A549 (cell line): ENCODE measurements at regions not wholly inside any gene's neighbourhood (a gene's known extent, or its start where the extent isn't known, plus 50 kb on each side); places are given as distances from the start of the nearest gene placed in this dataset.

Experiments
- ATAC-seq, 2 experiments: fragments of 200-7000 bp in 1 of 2; fragments of >200 bp in 1 of 2; cut with Nextera tagmentation in 1 of 2; cut with Tn5 transposase in 1 of 2; 3 replicates each; pipeline versions ENCODE4 v1.8.0 to v1.9.1; 2018 to 2020; ENCODE audit warnings: mild to moderate bottlenecking in 1 of 2, moderate library complexity in 1 of 2
- CTCF ChIA-PET: fragments of 300-600 bp; sonication (Branson Sonifier 250); formaldehyde crosslinking; extraction: SDS; loops from one replicate; lab custom pipeline; 2021; ENCODE audit warnings: antibody characterized with exemption, inconsistent platforms; lab: Yijun Ruan, JAX
- POLR2A ChIA-PET: fragments of 350-600 bp; formaldehyde crosslinking; extraction: SDS; loops from one replicate; lab custom pipeline; 2021; ENCODE audit warnings: antibody characterized with exemption, inconsistent platforms; lab: Yijun Ruan, JAX
- DNase-seq, 2 experiments: peaks; one replicate each; pipeline versions ENCODE4 v3.0.0 to v3.0.0-alpha.2; 2011 to 2016; ENCODE audit warnings: low read depth in 1 of 2, low spot score in 1 of 2
- FAIRE-seq: peaks from 2 replicates; lab custom pipeline; 2011; peaks lifted over from hg19 to GRCh38; lab: Jason Lieb, UNC
- H3K27ac ChIP-seq, 2 experiments: fragments of >200 bp; sonication (Bioruptor Twin); formaldehyde crosslinking; 3 replicates each; pipeline ENCODE4 v1.5.1; 2016 to 2017
- H3K4me1 ChIP-seq: fragments of >200 bp; sonication (Bioruptor Twin); formaldehyde crosslinking; 3 replicates; pipeline ENCODE4 v1.6.1; 2016
- H3K4me2 ChIP-seq: fragments of >200 bp; sonication (Bioruptor Twin); formaldehyde crosslinking; 3 replicates; pipeline ENCODE4 v1.6.1; 2016
- H3K4me3 ChIP-seq: fragments of >200 bp; sonication (Bioruptor Twin); formaldehyde crosslinking; 3 replicates; pipeline ENCODE4 v1.5.1; 2016
- H3K9me3 ChIP-seq: fragments of >200 bp; sonication (Bioruptor Twin); formaldehyde crosslinking; 3 replicates; pipeline ENCODE4 v1.6.1; 2016
- BCL3 ChIP-seq: fragments of >200 bp; sonication (Bioruptor Twin); formaldehyde crosslinking; IDR thresholded peaks from 3 replicates; pipeline ENCODE4 v1.6.1; 2016
- BHLHE40 ChIP-seq: IDR thresholded peaks from 2 replicates; pipeline ENCODE4 v1.6.1; 2012; ENCODE audit warnings: low read depth, low read length, inconsistent platforms
- CBX2 ChIP-seq: fragments of 200-600 bp; sonication (generic); IDR thresholded peaks from 2 replicates; pipeline ENCODE4 v1.6.1; 2016; ENCODE audit warnings: low read depth, mild to moderate bottlenecking, borderline replicate concordance
- CBX8 ChIP-seq: fragments of 200-600 bp; sonication (generic); IDR thresholded peaks from 2 replicates; pipeline ENCODE4 v1.6.1; 2016
- CEBPB ChIP-seq, 2 experiments: fragments of >200 bp in 1 of 2; sonication (Bioruptor Twin) in 1 of 2; formaldehyde crosslinking in 1 of 2; IDR thresholded peaks; 2 replicates each; pipeline ENCODE4 v1.6.1; 2012 to 2016
- EHF ChIP-seq: fragments of 250-450 bp; sonication (Bioruptor Pico); IDR thresholded peaks from 2 replicates; pipeline ENCODE4 v1.5.0; 2020; ENCODE audit warnings: mild to moderate bottlenecking
- HEYL ChIP-seq: fragments of 250-450 bp; sonication (Bioruptor Pico); IDR thresholded peaks from 2 replicates; pipeline ENCODE4 v1.8.0; 2021; ENCODE audit warnings: mild to moderate bottlenecking, moderate library complexity
- HOXB13 ChIP-seq: fragments of 250-450 bp; sonication (Bioruptor Pico); IDR thresholded peaks from 2 replicates; pipeline ENCODE4 v1.5.0; 2020; ENCODE audit warnings: low read depth, mild to moderate bottlenecking, moderate library complexity
- JUNB ChIP-seq: fragments of >200 bp; sonication (Bioruptor Twin); formaldehyde crosslinking; IDR thresholded peaks from 2 replicates; pipeline ENCODE4 v1.6.1; 2016
- KDM1A ChIP-seq: fragments of 200-600 bp; sonication (generic); IDR thresholded peaks from 2 replicates; pipeline ENCODE4 v1.6.1; 2016; ENCODE audit warnings: low read depth, mild to moderate bottlenecking
- KDM5A ChIP-seq: fragments of 200-600 bp; sonication (generic); IDR thresholded peaks from 2 replicates; pipeline ENCODE4 v1.6.1; 2016; ENCODE audit warnings: antibody characterized with exemption, mild to moderate bottlenecking
- MAZ ChIP-seq: fragments of 150-350 bp; IDR thresholded peaks from 2 replicates; pipeline ENCODE4 v1.6.1; 2014; ENCODE audit warnings: antibody characterized with exemption, low read depth, low read length, borderline replicate concordance
- MYC ChIP-seq: IDR thresholded peaks from 2 replicates; pipeline ENCODE4 v1.6.1; 2012; ENCODE audit warnings: mild to moderate bottlenecking, inconsistent platforms, low read length, improper control_type of control experiment, borderline replicate concordance
- NFE2L2 ChIP-seq: fragments of 150-350 bp; conservative IDR thresholded peaks from 2 replicates; pipeline ENCODE4 v1.6.1; 2014; ENCODE audit warnings: low read length
- NPAS2 ChIP-seq: fragments of 250-450 bp; sonication (Bioruptor Pico); IDR thresholded peaks from 2 replicates; pipeline ENCODE4 v1.8.0; 2022; ENCODE audit warnings: mild to moderate bottlenecking, moderate library complexity, borderline replicate concordance
- NR3C1 ChIP-seq: fragments of >200 bp; sonication (Bioruptor Twin); formaldehyde crosslinking; IDR thresholded peaks from 3 replicates; pipeline ENCODE4 v1.6.1; 2017
- PBX3 ChIP-seq: IDR thresholded peaks from 2 replicates; pipeline ENCODE4 v1.6.1; 2012
- RNF2 ChIP-seq: fragments of 200-600 bp; sonication (generic); IDR thresholded peaks from 2 replicates; pipeline ENCODE4 v1.6.1; 2016; ENCODE audit warnings: low read depth, mild to moderate bottlenecking, antibody characterized with exemption, moderate library complexity, borderline replicate concordance
- SREBF2 ChIP-seq: fragments of 450-650 bp; IDR thresholded peaks from 2 replicates; pipeline ENCODE4 v1.6.1; 2014; ENCODE audit warnings: mild to moderate bottlenecking, moderate library complexity
- ZC3H11A ChIP-seq: fragments of 450-650 bp; IDR thresholded peaks from 2 replicates; pipeline ENCODE4 v1.6.1; 2014; ENCODE audit warnings: antibody characterized with exemption, mild to moderate bottlenecking
- WGBS: methylation state at CpG from one replicate; pipeline ENCODE4 v1.1.6; 2017; ENCODE audit errors: missing lambda C conversion rate; 5-methylcytosine and 5-hydroxymethylcytosine counted together
- TF ChIP-seq, protein P1 (sequence below): fragments of 450-650 bp; IDR thresholded peaks from 2 replicates; pipeline ENCODE4 v1.6.1; 2014; ENCODE audit warnings: antibody characterized with exemption
- TF ChIP-seq, protein P2 (sequence below): IDR thresholded peaks from 2 replicates; pipeline ENCODE4 v1.6.1; 2012; ENCODE audit warnings: low read depth, borderline replicate concordance
- TF ChIP-seq, protein P3 (sequence below): fragments of >200 bp; sonication (Bioruptor Twin); formaldehyde crosslinking; IDR thresholded peaks from 3 replicates; pipeline ENCODE4 v1.5.1; 2016

DNA sequence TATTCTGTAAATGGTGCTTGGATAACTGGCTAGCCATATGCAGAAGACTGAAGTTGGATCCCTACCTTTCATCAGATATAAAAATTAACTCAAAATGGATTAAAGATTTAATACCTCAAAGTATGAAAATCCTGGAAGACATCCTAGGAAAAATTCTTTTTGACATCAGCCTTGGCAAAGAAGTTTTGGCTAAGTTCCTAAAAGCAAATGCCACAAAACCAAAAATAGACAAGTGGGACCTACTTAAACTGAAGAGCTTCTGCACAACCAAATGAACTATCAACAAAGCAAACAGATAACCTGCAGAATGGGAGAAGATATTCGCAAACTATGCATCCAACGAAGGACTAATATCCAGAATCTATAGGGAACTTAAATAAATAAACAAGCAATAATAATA is 60.3 kb upstream of the RIPPLY2 start:
- H3K9me3 ChIP-seq, result no peaks in the 10 kb centered on the region
- FAIRE-seq (no peak), ATAC-seq (no peak), DNase-seq (no peak)
- ChIA-PET POLR2A (no interaction called here), CTCF (no interaction called here)
- TF ChIP-seq SREBF2 (no peak), MAZ (no peak), PBX3 (no peak), CBX2 (no peak), CEBPB (IDR thresholded peaks at IDR 0.05) (no peak), HEYL (CRISPR knock-in tag) (no peak), NPAS2 (CRISPR knock-in tag) (no peak), HOXB13 (CRISPR knock-in tag) (no peak)
- TF ChIP-seq, protein P1, sequence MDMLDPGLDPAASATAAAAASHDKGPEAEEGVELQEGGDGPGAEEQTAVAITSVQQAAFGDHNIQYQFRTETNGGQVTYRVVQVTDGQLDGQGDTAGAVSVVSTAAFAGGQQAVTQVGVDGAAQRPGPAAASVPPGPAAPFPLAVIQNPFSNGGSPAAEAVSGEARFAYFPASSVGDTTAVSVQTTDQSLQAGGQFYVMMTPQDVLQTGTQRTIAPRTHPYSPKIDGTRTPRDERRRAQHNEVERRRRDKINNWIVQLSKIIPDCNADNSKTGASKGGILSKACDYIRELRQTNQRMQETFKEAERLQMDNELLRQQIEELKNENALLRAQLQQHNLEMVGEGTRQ, result no peak
- TF ChIP-seq, protein P2, sequence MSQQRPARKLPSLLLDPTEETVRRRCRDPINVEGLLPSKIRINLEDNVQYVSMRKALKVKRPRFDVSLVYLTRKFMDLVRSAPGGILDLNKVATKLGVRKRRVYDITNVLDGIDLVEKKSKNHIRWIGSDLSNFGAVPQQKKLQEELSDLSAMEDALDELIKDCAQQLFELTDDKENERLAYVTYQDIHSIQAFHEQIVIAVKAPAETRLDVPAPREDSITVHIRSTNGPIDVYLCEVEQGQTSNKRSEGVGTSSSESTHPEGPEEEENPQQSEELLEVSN, result no peak
- TF ChIP-seq, protein P3, sequence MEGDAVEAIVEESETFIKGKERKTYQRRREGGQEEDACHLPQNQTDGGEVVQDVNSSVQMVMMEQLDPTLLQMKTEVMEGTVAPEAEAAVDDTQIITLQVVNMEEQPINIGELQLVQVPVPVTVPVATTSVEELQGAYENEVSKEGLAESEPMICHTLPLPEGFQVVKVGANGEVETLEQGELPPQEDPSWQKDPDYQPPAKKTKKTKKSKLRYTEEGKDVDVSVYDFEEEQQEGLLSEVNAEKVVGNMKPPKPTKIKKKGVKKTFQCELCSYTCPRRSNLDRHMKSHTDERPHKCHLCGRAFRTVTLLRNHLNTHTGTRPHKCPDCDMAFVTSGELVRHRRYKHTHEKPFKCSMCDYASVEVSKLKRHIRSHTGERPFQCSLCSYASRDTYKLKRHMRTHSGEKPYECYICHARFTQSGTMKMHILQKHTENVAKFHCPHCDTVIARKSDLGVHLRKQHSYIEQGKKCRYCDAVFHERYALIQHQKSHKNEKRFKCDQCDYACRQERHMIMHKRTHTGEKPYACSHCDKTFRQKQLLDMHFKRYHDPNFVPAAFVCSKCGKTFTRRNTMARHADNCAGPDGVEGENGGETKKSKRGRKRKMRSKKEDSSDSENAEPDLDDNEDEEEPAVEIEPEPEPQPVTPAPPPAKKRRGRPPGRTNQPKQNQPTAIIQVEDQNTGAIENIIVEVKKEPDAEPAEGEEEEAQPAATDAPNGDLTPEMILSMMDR, result no peak
- no peak overlapping the region for H3K4me3 ChIP-seq
- WGBS, result 60% methylated on average over 2 of the region's 2 CpGs
- no peak overlapping the region for H3K27ac ChIP-seq
- H3K4me1 ChIP-seq, result no peaks in the 10 kb centered on the region
- H3K4me2 ChIP-seq, result no peak overlapping the region

DNA sequence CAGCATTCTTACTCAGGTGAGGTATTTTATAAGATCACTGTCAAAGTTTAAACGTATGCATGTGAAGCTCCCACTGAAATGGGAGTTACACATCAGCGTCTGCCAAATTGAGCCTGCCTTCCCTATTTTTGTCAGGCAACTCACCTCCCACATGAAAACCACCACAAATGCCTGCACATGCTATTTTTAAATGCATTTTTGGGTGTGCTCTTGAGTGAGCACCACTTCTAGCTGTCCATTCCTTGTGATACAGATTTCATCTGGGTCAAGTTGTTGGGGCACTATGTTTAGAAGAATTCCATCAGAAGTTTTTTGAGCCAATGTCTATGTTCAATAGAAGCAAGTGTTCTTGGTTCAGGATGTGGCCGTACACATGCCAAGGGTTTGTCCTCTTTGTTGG is 71.7 kb upstream of the RIPPLY2 start:
- Histone ChIP-seq H3K4me1 (no peaks in the 10 kb centered on the region), H3K9me3 (no peaks in the 10 kb centered on the region), H3K4me2 (no peak overlapping the region), H3K27ac (no peak overlapping the region), H3K4me3 (no peak overlapping the region)
- no peak for DNase-seq
- ChIA-PET POLR2A (no interaction called here), CTCF (no interaction called here)
- 41% methylated on average over 3 of the region's 3 CpGs for WGBS
- FAIRE-seq, result no peak
- no peak for ATAC-seq
- TF ChIP-seq HOXB13 (CRISPR knock-in tag), result no peak
- no peak for TF ChIP-seq EHF (CRISPR knock-in tag)
- no peak for TF ChIP-seq BHLHE40
- no peak for TF ChIP-seq KDM5A
- TF ChIP-seq NFE2L2, result no peak
- no peak for TF ChIP-seq BCL3
- TF ChIP-seq MAZ, result no peak
- TF ChIP-seq KDM1A, result no peak
- TF ChIP-seq MYC, result no peak
- no peak for TF ChIP-seq CEBPB (IDR thresholded peaks at IDR 0.05)
- no peak for TF ChIP-seq CBX2
- no peak for TF ChIP-seq NR3C1
- TF ChIP-seq HEYL (CRISPR knock-in tag), result no peak
- no peak for TF ChIP-seq RNF2
- TF ChIP-seq CBX8, result no peak
- no peak for TF ChIP-seq ZC3H11A
- TF ChIP-seq PBX3, result no peak
- TF ChIP-seq JUNB, result no peak
